GM18519 (cell line): ENCODE measurements at regions not wholly inside any gene's neighbourhood (a gene's known extent, or its start where the extent isn't known, plus 50 kb on each side); places are given as distances from the start of the nearest gene placed in this dataset.
"Not testable (repeated sequence)": the region's sequence is repeated elsewhere in the genome, so short reads cannot be mapped to it uniquely, and the experiment has no call there.

Source experiments
- ATAC-seq: cut with Tn5 transposase; IDR thresholded peaks from one replicate; pipeline ENCODE4 v1.9.1; 2021; ENCODE audit warnings: mild to moderate bottlenecking, moderate library complexity; ENCODE audit not compliant: unreplicated experiment, low FRiP score

GRCh38 chr3:127086591-127086990 is 103.7 kb downstream of the PLXNA1 start:
- not testable (repeated sequence) for ATAC-seq

- ATAC-seq, result no peak
Observed at GRCh38 chr3:127087441-127087840, 104.5 kb downstream of the PLXNA1 start.

- ATAC-seq, result no peak
Observed at GRCh38 chr3:127088511-127089351, 104.2 kb upstream of the PRR23E start.

DNA sequence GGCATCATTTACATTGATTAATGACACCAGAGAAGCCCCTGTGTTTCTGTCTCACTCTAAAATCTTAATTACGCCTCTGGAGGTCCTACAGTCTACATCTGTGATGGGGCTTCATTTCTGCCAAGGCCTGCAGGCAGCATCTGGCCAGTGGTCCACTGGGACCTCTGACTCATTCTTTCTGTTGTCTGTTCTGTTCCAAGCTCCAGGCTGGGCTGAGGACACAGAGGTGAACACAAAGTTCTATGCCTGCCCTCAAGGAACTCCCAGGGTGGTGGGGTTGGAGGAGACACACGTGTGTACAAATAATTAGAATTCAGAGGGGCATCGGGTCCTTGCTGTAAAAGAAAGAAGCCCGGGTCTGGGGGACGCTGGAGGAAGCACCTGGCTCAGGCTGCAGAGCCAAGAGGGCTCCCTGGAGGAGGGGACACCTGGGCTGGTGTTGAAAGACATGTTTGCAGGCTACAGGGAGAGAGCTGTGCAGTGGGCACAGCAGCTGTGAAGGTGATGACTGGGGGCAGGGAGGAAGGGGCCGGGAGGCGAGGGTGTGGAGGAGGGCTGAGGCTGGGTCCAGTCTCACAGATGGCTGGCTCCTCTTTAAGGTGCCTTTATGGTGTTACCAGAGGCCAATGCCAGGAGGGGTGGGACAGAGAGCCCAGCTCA is 103.3 kb upstream of the PRR23E start:
- no peak for ATAC-seq

DNA sequence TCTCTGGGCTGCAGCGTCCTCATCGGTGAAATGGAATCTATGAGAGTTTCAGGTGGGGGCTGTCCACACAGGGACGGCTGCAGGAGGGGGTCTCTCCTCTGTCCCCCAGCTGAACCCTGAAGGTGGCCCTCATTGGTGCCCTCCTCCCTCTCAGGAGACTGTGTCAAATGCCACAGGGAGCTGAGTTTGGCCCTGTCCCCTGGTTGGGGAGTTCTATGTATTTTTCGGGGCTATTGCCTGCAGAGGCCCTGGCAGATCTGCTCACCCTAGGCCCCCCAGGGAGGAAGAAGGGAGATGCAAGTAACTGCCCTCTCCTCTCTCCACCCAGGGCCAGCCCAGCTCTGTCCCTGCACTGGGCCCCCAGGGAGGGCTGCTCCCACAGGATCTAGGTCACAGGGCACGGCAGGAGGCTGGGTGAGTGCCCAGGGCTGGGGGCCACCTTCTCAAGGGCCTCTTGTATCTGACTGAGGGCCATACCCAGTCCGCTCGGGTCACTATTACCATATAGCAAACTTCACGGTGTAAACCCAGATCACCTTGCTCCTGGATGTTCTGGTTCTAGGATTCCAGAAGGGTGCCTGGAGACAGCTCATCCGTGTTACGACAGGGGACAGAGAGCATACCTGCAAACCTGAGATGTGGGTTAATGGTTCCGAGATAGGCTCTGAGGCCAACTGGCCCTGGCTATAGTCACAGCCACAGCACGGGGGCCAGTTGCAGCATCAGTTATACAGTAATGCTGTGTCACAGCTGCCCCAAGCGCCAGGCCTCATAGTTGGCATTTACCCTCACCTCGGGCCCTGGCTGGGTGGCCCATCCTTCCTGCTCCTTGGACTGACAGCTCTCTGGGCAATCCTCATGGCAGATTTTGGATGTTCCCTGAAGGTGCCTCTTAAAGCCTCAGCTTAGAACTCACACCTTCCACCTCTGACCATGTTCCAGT is 102.4 kb upstream of the PRR23E start:
- ATAC-seq, result no peak

GRCh38 chr3:127091376-127091775 is 101.6 kb upstream of the PRR23E start:
- ATAC-seq, result no peak

GRCh38 chr3:127092368-127092767 is 100.6 kb upstream of the PRR23E start:
- ATAC-seq, result no peak

- no peak for ATAC-seq
Observed at GRCh38 chr3:127092776-127093175, 100.2 kb upstream of the PRR23E start.

DNA sequence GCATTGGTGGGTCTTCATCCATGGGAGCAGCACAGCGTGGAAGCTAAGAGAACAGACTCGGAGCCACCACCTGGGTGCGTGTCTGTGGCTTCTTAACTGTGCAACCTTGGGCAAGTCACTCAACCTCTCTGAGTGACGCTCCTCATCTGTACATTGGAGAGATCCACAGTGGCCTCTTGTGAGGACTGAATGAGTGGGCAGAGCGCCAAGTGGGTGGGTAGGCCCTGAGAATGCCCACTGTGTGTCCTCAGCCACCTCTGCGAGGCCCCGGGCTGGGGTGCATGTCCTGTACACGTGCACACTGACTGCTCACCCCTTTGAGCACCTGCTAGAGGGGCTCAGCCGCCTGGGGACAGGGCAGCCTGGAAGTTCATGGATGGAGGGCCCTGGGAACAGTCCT is 99.6 kb upstream of the PRR23E start:
- ATAC-seq, result no peak

DNA sequence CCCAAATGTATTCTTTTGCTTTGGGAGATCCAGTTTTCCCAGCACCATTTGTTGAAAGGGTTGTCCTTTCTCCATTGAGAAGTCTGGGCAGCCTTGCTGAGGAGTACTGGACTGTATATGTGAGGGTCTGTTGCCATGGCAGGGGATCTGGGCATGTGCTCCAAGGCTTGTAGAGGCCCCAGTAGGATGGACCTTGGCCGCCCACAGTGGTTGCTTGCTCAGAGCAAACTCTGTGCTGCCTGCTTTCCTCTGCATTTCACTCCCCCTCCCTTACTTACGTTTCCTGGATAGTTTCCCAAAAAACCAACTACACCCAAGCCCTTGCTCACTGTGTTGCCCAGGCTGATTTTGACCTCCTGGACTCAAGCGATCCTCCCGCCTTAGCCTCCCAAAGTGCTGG is 97.2 kb upstream of the PRR23E start:
- ATAC-seq, result no peak

DNA sequence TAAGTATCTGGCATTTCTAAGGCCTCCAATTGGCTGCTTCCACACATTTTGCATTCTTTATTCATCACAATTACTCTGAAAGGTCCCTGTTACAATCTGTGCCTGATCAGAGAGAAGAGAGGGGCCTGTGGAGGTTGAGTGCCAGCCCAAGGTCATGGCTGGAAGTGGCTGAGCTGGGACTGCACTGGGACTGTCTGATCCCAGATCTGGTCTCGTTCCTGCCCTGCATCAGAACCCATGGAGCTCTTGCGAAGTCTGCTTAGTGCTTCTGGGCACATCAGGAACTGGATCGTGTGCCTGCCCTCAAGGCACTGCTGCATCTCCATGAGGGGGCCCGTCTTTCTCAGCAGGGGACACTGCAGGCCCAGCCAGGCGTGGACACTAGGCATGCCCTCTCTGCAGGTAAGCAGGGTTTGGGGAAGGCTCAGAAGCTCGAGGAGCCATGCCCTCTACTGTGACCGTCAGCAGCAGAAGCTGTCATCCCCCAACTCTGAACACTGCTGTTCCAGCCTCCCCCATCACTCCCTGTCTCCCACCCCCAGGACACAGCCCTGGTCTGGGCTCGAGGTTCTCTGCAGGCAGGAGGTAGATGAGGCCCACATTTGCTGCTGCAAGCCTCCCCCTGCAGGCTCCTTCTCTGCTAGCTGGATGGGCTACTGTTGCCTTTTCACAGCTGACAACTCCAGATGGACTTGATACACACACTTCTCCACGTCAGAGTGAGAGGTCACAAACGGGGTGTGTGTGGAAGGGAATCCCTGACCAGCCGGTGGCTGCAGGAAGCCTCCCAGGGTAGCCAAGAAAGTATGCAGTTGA is 96.5 kb upstream of the PRR23E start:
- ATAC-seq, result no peak

- no peak for ATAC-seq
Observed at GRCh38 chr3:127097072-127097405, 95.9 kb upstream of the PRR23E start.

- ATAC-seq, result no peak
Observed at GRCh38 chr3:127097481-127097880, 95.5 kb upstream of the PRR23E start.

DNA sequence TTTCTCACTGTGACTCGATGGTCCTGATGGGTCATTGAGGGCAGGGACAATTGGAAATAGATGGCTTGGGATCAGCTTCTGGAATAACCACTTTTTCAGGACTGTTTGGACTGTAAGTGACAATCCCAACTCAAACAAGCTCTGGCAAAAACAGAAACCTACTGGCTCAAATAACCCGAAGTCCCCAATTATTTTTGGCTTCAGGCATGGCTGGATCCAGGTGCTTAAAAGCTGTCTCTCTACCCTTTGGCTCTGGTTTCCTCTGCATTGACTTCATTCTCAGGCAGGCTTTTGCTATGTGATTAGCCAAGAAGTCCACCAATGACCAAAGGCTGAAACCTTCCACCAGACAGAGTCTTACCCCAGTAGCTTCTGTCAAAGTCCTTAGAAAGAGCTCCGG is 92.9 kb upstream of the PRR23E start:
- no peak for ATAC-seq

- ATAC-seq, result no peak
Observed at GRCh38 chr3:127100459-127101410, 92.2 kb upstream of the PRR23E start.

DNA sequence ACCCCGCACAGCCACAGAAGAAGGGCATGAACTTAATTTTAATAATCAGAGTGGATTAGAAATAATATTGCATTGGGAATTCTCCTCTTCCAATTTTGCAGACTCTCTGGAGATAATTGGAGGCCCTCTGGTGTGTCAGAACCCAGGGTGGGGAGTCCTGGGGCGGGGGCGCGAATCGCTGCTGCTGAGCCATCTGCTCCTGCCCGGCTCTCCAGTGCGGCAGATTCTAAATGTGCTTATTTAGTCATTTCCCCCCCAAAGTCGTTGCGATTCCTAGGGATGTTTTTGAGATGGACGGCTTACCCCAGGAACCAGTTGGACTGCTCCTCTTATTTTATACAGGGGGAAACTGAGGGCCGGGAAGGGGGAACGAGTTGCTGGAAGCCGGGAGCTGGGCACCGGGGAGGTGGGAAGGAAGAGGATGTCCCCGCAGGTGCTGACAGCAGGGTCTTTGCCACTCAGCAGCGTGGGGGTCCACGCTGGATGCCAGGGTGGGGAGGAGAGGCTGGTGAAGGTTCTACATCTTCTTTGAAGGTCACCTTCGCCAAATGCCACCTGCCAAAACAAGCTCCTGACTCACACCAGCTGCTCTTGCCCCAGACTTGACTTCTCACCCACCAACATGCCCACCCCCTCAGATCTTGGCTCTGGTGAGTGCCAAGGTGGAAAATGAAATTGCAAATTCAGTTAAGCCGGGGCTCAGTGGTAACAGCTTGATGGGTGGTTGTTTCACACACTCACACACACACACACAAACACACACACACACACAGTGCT is 91.3 kb upstream of the PRR23E start:
- no peak for ATAC-seq

DNA sequence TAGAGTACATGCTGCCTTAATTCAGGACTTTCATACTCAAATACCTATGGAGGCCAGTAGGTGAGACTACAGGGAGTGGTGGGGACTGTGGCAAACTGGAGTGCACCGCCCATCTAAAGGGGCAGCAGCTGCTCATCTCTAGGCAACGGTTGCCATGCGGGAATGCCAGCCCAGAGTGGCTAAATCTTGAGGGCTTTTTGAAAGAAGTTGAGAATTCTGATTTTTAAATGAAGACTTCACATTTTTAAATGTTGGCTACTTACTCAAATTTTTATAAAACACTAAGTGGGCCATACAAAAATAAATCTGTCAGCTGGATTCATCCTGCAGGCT is 90.8 kb upstream of the PRR23E start:
- ATAC-seq, result no peak

DNA sequence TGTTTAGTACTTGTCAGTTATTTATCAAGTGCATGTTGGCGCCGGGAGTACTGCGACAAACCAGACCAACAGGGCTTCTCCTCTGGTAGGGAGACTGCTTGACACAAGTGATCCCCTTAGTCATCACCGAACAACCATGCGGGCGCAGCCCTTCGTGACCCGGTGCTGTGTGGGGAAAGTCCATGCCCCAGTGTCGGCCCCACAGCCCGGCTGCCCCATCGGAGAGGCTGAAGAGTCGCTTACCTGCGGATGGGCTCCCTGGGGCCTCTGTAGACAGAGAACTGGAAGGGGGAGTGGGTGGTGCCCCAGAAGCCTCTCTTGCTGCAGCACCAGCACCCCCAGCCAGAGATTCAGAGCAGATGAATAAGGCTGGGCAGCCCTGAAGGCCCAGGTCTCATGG is 90.3 kb upstream of the PRR23E start:
- ATAC-seq, result no peak

GRCh38 chr3:127103080-127103479 is 89.9 kb upstream of the PRR23E start:
- no peak for ATAC-seq
